GM12878 (cell line): ENCODE measurements at regions not wholly inside any gene's neighbourhood (a gene's known extent, or its start where the extent isn't known, plus 50 kb on each side); places are given as distances from the start of the nearest gene placed in this dataset.

Source experiments
- ATAC-seq: fragments of 200-7000 bp; cut with Tn5 transposase; 3 replicates; pipeline ENCODE4 v1.9.1; 2020; ENCODE audit warnings: mild to moderate bottlenecking, moderate library complexity
- BruUV-seq: library from RNA; stranded (reverse); fragments of 400-500 nt; replicated peaks from 2 replicates; lab custom pipeline; 2021; lab: Mats Ljungman, UMichigan
- CTCF ChIA-PET: fragments of 300-600 bp; sonication (Branson Sonifier 250); formaldehyde crosslinking; extraction: SDS; loops from one replicate; lab custom pipeline; 2021; ENCODE audit warnings: inconsistent platforms; lab: Yijun Ruan, JAX
- POLR2A ChIA-PET: fragments of 350-600 bp; formaldehyde crosslinking; extraction: SDS; loops from one replicate; lab custom pipeline; 2021; ENCODE audit warnings: inconsistent platforms; lab: Charles Lee
- RAD21 ChIA-PET: fragments of 300-600 bp; sonication (Branson Sonifier 250); formaldehyde crosslinking; loops from one replicate; lab custom pipeline; 2023; ENCODE audit warnings: antibody characterized with exemption; ENCODE audit not compliant: unreplicated experiment; lab: Charles Lee
- SMC1A ChIA-PET: fragments of 300-600 bp; sonication (Branson Sonifier 250); formaldehyde crosslinking; loops from one replicate; lab custom pipeline; 2023; ENCODE audit not compliant: unreplicated experiment, uncharacterized antibody; lab: Charles Lee
- DNase-seq: peaks from one replicate; pipeline ENCODE4 v3.0.0-alpha.2; 2011; ENCODE audit warnings: low read depth, low spot score
- FAIRE-seq: peaks from 3 replicates; lab custom pipeline; 2011; peaks lifted over from hg19 to GRCh38; lab: Jason Lieb, UNC
- H2AFZ ChIP-seq: 2 replicates; pipeline ENCODE4 v1.6.0; 2011; ENCODE audit warnings: low read depth, low read length, control low read depth; ENCODE audit not compliant: control insufficient read depth
- H3K27ac ChIP-seq: 2 replicates; pipeline ENCODE4 v1.5.1; 2011; ENCODE audit warnings: control low read depth; ENCODE audit not compliant: control insufficient read depth, insufficient read depth
- H3K27me3 ChIP-seq, 2 experiments: replicated peaks in 1 of 2; 2 replicates each; pipeline versions ENCODE4 v1.6.0 to v1.6.1; 2011; ENCODE audit warnings: low read length in 1 of 2; ENCODE audit not compliant: control insufficient read depth in 2 of 2, insufficient read depth in 2 of 2
- H3K36me3 ChIP-seq, 2 experiments: 2 replicates each; pipeline ENCODE4 v1.5.1; 2011; ENCODE audit warnings: low read length in 1 of 2; ENCODE audit not compliant: control insufficient read depth in 2 of 2, insufficient read depth in 2 of 2
- H3K4me1 ChIP-seq: 2 replicates; pipeline ENCODE4 v1.6.1; 2011; ENCODE audit warnings: mild to moderate bottlenecking, low read length, moderate library complexity, mixed read lengths; ENCODE audit not compliant: control insufficient read depth, insufficient read depth
- H3K4me2 ChIP-seq: 2 replicates; pipeline ENCODE4 v1.6.0; 2011; ENCODE audit warnings: control low read depth; ENCODE audit not compliant: control insufficient read depth, insufficient read depth
- H3K4me3 ChIP-seq: fragments of 200-600 bp; sonication (generic); 2 replicates; pipeline ENCODE4 v1.5.1; 2016
- H3K79me2 ChIP-seq: 2 replicates; pipeline ENCODE4 v1.6.0; 2011; ENCODE audit warnings: low read length; ENCODE audit not compliant: control insufficient read depth, insufficient read depth
- H3K9ac ChIP-seq: 2 replicates; pipeline ENCODE4 v1.8.0; 2011; ENCODE audit warnings: low read length, control low read depth, mixed read lengths; ENCODE audit not compliant: control insufficient read depth, insufficient read depth
- H3K9me3 ChIP-seq: replicated peaks from 3 replicates; pipeline ENCODE4 v1.5.1; 2011; ENCODE audit warnings: mild to moderate bottlenecking, low read length; ENCODE audit not compliant: control insufficient read depth, insufficient read depth
- H4K20me1 ChIP-seq: 2 replicates; pipeline ENCODE4 v1.6.0; 2011; ENCODE audit not compliant: control insufficient read depth, insufficient read depth
- CEBPB ChIP-seq, 2 experiments: fragments of 150-350 bp in 1 of 2; IDR thresholded peaks; 2 replicates each; pipeline ENCODE4 v1.6.1; 2012 to 2014; ENCODE audit warnings: low read depth in 2 of 2, low read length in 2 of 2, borderline replicate concordance in 1 of 2, inconsistent platforms in 1 of 2
- DPF2 ChIP-seq: fragments of 450-650 bp; IDR thresholded peaks from 2 replicates; pipeline ENCODE4 v1.6.1; 2017; ENCODE audit warnings: mild to moderate bottlenecking
- HDAC6 ChIP-seq: fragments of 200-600 bp; sonication (generic); IDR thresholded peaks from one replicate; pipeline ENCODE4 v1.8.0; 2017; ENCODE audit warnings: antibody characterized with exemption; ENCODE audit not compliant: unreplicated experiment
- KLF5 ChIP-seq: fragments of 450-650 bp; IDR thresholded peaks from 2 replicates; pipeline ENCODE4 v1.6.1; 2014; ENCODE audit warnings: mild to moderate bottlenecking; ENCODE audit not compliant: partially characterized antibody
- MYB ChIP-seq: fragments of 150-350 bp; IDR thresholded peaks from 2 replicates; pipeline ENCODE4 v1.6.1; 2014; ENCODE audit warnings: mild to moderate bottlenecking, low read depth, low read length, borderline replicate concordance
- PKNOX1 ChIP-seq: fragments of 450-650 bp; IDR thresholded peaks from 2 replicates; pipeline ENCODE4 v1.6.1; 2016; ENCODE audit warnings: mild to moderate bottlenecking
- TCF3 ChIP-seq: IDR thresholded peaks from 2 replicates; pipeline ENCODE4 v1.6.1; 2012; ENCODE audit warnings: low read depth, mild to moderate bottlenecking, low read length, borderline replicate concordance; ENCODE audit not compliant: insufficient read depth
- TCF7 ChIP-seq: IDR thresholded peaks from 2 replicates; pipeline ENCODE4 v1.6.1; 2014; ENCODE audit warnings: antibody characterized with exemption, borderline replicate concordance
- ZBTB4 ChIP-seq: fragments of 450-650 bp; formaldehyde crosslinking; IDR thresholded peaks from 2 replicates; pipeline ENCODE4 v1.4.0; 2022; ENCODE audit warnings: mild to moderate bottlenecking, moderate library complexity
- WGBS: methylation state at CpG from one replicate; pipeline ENCODE4 v1.1.6; 2016; ENCODE audit warnings: low lambda C conversion rate; ENCODE audit not compliant: insufficient replicate concordance, insufficient coverage; ENCODE audit errors: missing lambda C conversion rate; 5-methylcytosine and 5-hydroxymethylcytosine counted together
- in situ Hi-C: fragments of 300-500 bp; cut with MboI; formaldehyde crosslinking; loops from 9 replicates; pipeline ENCODE4 v1.14.3; 2018; ENCODE audit warnings: mixed read lengths
- intact Hi-C: fragments of 100-400 bp; cut with micrococcal nuclease; formaldehyde crosslinking; loops from one replicate; pipeline ENCODE4 v1.14.2; 2022; ENCODE audit not compliant: unreplicated experiment

- H2AFZ ChIP-seq: no peak overlapping the region
- intact Hi-C loops: no loop called here
- no peaks in the 10 kb centered on the region for H3K36me3 ChIP-seq
- TF ChIP-seq HDAC6 (no peak), PKNOX1 (no peak), MYB (no peak), TCF3 (no peak), TCF7 (no peak), DPF2 (no peak), CEBPB (IDR thresholded peaks at IDR 0.05; ENCODE audit: borderline replicate concordance in 1 of 2, low read depth in 2 of 2, low read length in 2 of 2) (no peak), KLF5 (no peak), ZBTB4 (CRISPR knock-in tag) (no peak)
- TF ChIP-seq, all 136 proteins: peak for 0
- Histone ChIP-seq H3K4me1 (no peaks in the 10 kb centered on the region), H3K4me2 (no peak overlapping the region), H4K20me1 (no peaks in the 10 kb centered on the region), H3K27me3 (peaks cover 0 to 3% of the 10 kb centered on the region in 2 experiments; a peak in 2 of 4 replicates), H3K4me3 (no peak overlapping the region), H3K9ac (no peak overlapping the region), H3K27ac (no peak overlapping the region), H3K79me2 (no peaks in the 10 kb centered on the region), H3K9me3 (no peaks in the 10 kb centered on the region; the same call in 2 of the 3 replicates)
- ATAC-seq: no peak
- RAD21 ChIA-PET: no interaction called here
- CTCF ChIA-PET: interaction anchor here (1.5 kb wide), 1 partner anchor 18 kb away, joined by 4 read pairs; no protein-coding TSS in a partner anchor
- no TSS peak for BruUV-seq
- FAIRE-seq: peak; percentile 31
- SMC1A ChIA-PET: no interaction called here
- in situ Hi-C loops: no loop called here
- 50% methylated on average over 2 of the region's 2 CpGs for WGBS
- DNase-seq: no peak
- POLR2A ChIA-PET: no interaction called here
Measured at GRCh38 chr18:57863706-57864105, 60.6 kb upstream of the ATP8B1 start.
